ENCODE measurements at regions not wholly inside any gene's neighbourhood (a gene's known extent, or its start where the extent isn't known, plus 50 kb on each side); places are given as distances from the start of the nearest gene placed in this dataset.

DNA sequence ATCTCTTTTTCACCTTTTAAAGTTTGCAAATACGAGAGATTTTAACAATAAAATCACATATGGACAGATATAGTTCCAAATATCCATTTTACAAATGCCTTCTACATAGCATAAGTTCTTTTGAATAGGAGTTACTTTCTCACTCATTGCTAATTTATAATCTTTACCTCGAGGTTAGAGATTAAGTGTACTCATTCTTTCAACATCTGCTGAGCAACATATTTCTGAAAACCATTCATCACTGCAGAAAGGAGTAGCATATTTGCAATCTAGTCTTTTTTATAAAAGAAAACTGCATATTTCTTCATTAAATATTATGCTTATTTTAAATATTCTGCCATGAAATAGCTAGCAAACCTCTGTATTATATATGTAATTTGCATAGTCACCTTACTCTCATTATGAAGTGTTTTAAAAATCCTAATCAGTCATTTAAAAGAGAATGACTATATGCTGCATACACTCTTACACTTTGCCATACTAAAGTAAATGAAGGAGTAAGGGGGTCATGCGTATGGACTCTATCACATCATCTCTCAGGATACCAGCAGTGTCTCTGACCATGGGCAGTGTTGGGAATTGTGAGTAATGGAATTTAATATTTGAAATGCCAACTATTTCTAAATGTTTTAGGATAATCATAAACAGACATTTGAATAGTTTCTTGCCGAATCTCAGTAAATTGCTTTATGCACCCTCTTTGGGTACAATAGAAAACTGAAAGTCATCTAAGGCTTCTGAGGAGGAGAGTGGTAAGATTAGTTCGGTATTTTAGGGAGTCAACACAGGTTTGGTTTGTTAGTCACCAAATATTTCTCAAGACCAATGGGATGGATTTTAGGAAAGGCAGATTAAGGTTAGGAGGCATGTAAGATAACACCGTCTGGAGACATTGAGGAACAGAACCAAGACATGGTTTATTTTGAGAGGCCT, 524.8 kb upstream of the ATP2B1 start:
- no peak for TF ChIP-seq EZH2 (IDR thresholded peaks at IDR 0.05; ENCODE audit: borderline replicate concordance, low read depth, low read length, severe bottlenecking)
- TF ChIP-seq, protein P1, sequence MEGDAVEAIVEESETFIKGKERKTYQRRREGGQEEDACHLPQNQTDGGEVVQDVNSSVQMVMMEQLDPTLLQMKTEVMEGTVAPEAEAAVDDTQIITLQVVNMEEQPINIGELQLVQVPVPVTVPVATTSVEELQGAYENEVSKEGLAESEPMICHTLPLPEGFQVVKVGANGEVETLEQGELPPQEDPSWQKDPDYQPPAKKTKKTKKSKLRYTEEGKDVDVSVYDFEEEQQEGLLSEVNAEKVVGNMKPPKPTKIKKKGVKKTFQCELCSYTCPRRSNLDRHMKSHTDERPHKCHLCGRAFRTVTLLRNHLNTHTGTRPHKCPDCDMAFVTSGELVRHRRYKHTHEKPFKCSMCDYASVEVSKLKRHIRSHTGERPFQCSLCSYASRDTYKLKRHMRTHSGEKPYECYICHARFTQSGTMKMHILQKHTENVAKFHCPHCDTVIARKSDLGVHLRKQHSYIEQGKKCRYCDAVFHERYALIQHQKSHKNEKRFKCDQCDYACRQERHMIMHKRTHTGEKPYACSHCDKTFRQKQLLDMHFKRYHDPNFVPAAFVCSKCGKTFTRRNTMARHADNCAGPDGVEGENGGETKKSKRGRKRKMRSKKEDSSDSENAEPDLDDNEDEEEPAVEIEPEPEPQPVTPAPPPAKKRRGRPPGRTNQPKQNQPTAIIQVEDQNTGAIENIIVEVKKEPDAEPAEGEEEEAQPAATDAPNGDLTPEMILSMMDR (IDR thresholded peaks at IDR 0.05; ENCODE audit: borderline replicate concordance, extremely low read depth, low read length, poor library complexity, severe bottlenecking), result no peak
